NCI-H2081 treated with DMSO at 0.1 percent for 48 hours (cell line): ENCODE measurements at regions not wholly inside any gene's neighbourhood (a gene's known extent, or its start where the extent isn't known, plus 50 kb on each side); places are given as distances from the start of the nearest gene placed in this dataset.

ENCODE experiments used
- DNase-seq: peaks from one replicate; lab custom pipeline; 2025; lab: John Stamatoyannopoulos, UW

GRCh38 chr12:61796846-61797245, 463.4 kb upstream of the USP15 start:
- DNase-seq, result no peak

- no peak for DNase-seq
These were observed 462.9 kb upstream of the USP15 start for GRCh38 chr12:61797266-61797665.

GRCh38 chr12:61798778-61799177, 461.4 kb upstream of the USP15 start:
- DNase-seq, result no peak

GRCh38 chr12:61804301-61804700, 455.9 kb upstream of the USP15 start:
- DNase-seq, result no peak

GRCh38 chr12:61808856-61809255, 451.3 kb upstream of the USP15 start:
- no peak for DNase-seq

- DNase-seq, result no peak
These were observed 449.7 kb upstream of the USP15 start for GRCh38 chr12:61810486-61810885.

- DNase-seq, result no peak
These were observed 438.8 kb upstream of the USP15 start for GRCh38 chr12:61821381-61821780.

GRCh38 chr12:61823102-61823501, 437.1 kb upstream of the USP15 start:
- no peak for DNase-seq

- no peak for DNase-seq
These were observed 413.4 kb upstream of the USP15 start for GRCh38 chr12:61846765-61847164.

- no peak for DNase-seq
These were observed 411.3 kb upstream of the USP15 start for GRCh38 chr12:61848893-61849292.

- no peak for DNase-seq
These were observed 406.3 kb upstream of the USP15 start for GRCh38 chr12:61853945-61854344.

- no peak for DNase-seq
These were observed 405.3 kb upstream of the USP15 start for GRCh38 chr12:61854902-61855301.

GRCh38 chr12:61857968-61858367, 402.2 kb upstream of the USP15 start:
- no peak for DNase-seq

- DNase-seq, result no peak
These were observed 399.8 kb upstream of the USP15 start for GRCh38 chr12:61860451-61860850.

GRCh38 chr12:61862986-61863385, 397.2 kb upstream of the USP15 start:
- DNase-seq, result no peak

- no peak for DNase-seq
These were observed 396.4 kb upstream of the USP15 start for GRCh38 chr12:61863811-61864210.

- no peak for DNase-seq
These were observed 390.4 kb upstream of the USP15 start for GRCh38 chr12:61869796-61870195.

GRCh38 chr12:61870658-61871484, 389.3 kb upstream of the USP15 start:
- no peak for DNase-seq

GRCh38 chr12:61871485-61871810, 388.8 kb upstream of the USP15 start:
- no peak for DNase-seq

- DNase-seq, result no peak
These were observed 381.0 kb upstream of the USP15 start for GRCh38 chr12:61879229-61879628.

- no peak for DNase-seq
These were observed 380.0 kb upstream of the USP15 start for GRCh38 chr12:61880186-61880585.

GRCh38 chr12:61891632-61892031, 368.6 kb upstream of the USP15 start:
- DNase-seq, result no peak

GRCh38 chr12:61894168-61894567, 366.0 kb upstream of the USP15 start:
- no peak for DNase-seq

- no peak for DNase-seq
These were observed 363.8 kb upstream of the USP15 start for GRCh38 chr12:61896436-61896835.
